ENCODE measurements at regions not wholly inside any gene's neighbourhood (a gene's known extent, or its start where the extent isn't known, plus 50 kb on each side); places are given as distances from the start of the nearest gene placed in this dataset.

DNA sequence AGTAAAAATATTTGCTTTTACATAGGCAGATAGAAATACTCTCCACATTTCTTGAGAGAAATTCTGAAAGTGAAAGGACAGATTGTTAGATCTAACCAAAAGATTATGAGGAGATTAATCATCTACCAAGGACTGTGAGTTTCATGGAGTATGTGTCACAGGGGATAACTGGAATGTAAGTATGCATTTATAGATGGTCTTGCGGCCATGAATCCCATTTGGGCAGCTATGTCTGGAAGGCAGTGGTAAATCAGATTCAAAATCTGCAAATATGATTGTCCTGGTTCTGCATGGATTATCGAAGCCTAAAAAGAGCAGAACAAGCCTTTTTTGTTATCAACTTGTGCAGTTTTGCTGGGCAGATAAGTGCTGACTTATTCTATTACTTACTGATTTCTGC, 293.8 kb downstream of the RFPL4B start:
- no peak overlapping the region for H3K4me3 ChIP-seq (ENCODE audit: low read depth, low read length)
- TF ChIP-seq, protein P1, sequence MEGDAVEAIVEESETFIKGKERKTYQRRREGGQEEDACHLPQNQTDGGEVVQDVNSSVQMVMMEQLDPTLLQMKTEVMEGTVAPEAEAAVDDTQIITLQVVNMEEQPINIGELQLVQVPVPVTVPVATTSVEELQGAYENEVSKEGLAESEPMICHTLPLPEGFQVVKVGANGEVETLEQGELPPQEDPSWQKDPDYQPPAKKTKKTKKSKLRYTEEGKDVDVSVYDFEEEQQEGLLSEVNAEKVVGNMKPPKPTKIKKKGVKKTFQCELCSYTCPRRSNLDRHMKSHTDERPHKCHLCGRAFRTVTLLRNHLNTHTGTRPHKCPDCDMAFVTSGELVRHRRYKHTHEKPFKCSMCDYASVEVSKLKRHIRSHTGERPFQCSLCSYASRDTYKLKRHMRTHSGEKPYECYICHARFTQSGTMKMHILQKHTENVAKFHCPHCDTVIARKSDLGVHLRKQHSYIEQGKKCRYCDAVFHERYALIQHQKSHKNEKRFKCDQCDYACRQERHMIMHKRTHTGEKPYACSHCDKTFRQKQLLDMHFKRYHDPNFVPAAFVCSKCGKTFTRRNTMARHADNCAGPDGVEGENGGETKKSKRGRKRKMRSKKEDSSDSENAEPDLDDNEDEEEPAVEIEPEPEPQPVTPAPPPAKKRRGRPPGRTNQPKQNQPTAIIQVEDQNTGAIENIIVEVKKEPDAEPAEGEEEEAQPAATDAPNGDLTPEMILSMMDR (IDR thresholded peaks at IDR 0.05; ENCODE audit: insufficient read depth, low read depth, low read length): no peak
- peak; percentile 48 for DNase-seq (ENCODE audit: low read depth)

DNA sequence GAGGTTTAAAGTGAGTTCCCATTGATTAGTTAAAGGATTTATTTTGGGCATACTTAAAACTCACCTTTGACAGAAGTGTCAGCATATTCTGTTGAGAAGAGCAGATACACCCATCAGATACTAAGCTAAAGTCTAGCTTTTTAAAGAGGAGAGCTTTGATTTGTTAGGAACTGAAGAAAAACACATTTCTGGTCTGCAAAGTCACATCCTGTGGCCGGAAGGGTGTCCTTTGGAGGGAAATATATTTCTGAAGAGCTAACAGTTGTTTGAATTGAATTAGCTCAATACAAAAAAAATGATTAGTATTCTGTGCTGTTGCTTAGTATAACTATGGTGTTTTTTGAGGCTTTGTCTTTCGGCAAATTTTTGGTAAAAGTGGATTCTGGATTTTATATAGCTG, 302.7 kb downstream of the RFPL4B start:
- no peak for DNase-seq (ENCODE audit: low read depth)
- H3K4me3 ChIP-seq (ENCODE audit: low read depth, low read length): no peak overlapping the region
- TF ChIP-seq, protein P1 (IDR thresholded peaks at IDR 0.05; ENCODE audit: insufficient read depth, low read depth, low read length): no peak

DNA sequence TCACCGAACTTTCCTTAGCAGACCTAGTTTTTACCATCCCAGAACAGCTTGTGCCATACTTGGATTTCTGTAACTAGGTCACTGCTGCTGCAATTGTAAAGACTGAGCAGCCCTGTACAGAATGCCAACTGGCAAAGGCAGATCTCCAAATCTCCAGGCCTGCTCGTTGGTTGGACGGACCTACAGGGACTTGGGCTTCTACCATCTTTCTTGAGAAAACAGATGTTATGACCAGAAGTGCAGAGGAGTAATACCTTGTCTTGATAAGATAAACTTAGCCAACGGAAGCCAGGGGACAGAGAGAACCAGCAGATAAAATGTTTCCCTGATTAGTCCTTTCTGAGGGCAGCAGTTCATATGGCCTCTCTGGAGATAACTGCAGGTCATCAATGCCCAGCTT, 304.1 kb downstream of the RFPL4B start:
- TF ChIP-seq, protein P1 (IDR thresholded peaks at IDR 0.05; ENCODE audit: insufficient read depth, low read depth, low read length): no peak
- no peak for DNase-seq (ENCODE audit: low read depth)
- H3K4me3 ChIP-seq (ENCODE audit: low read depth, low read length): no peak overlapping the region

DNA sequence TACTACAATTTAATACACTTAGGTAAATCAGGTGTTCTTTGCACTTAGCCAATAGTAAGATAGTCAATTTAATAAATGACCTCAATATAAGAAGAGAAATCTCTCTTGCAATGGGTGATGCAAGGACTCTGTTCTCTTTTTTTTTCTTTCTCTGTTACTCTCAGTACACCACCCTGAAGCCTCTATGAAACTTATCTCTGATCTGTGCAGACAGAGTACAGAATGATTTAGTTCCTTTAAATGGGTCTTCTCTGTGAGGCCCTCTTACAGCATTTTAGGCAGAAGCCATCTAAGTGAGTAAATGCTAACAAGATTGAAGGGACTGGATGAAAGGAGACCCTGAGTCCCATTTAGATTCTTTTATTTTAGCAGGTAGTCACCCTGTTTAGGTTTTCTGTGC, 312.8 kb downstream of the RFPL4B start:
- H3K4me3 ChIP-seq (ENCODE audit: low read depth, low read length): no peak overlapping the region
- TF ChIP-seq, protein P1 (IDR thresholded peaks at IDR 0.05; ENCODE audit: insufficient read depth, low read depth, low read length): no peak
- DNase-seq (ENCODE audit: low read depth): no peak

DNA sequence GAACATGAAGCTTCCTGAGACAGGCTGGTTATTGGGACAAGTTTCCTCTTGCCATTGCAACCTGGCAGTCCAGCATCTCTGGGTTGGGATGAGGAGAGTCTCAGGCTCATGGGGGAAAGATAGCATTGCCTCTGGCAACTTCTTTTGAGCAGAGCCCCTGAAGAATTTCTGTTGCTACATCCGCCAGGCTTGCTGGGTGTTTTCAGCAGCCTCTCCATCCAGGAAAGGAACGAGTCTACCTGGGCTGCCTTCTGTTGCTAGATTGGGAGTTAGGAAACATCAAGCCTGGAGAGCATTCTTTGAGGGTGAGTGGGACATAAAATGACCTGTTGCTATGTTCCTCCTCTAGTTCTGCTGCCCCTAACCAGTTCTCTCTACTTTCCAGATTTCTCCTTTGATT, 313.5 kb downstream of the RFPL4B start:
- no peak for DNase-seq (ENCODE audit: low read depth)
- TF ChIP-seq, protein P1 (IDR thresholded peaks at IDR 0.05; ENCODE audit: insufficient read depth, low read depth, low read length): no peak
- H3K4me3 ChIP-seq (ENCODE audit: low read depth, low read length): no peak overlapping the region

DNA sequence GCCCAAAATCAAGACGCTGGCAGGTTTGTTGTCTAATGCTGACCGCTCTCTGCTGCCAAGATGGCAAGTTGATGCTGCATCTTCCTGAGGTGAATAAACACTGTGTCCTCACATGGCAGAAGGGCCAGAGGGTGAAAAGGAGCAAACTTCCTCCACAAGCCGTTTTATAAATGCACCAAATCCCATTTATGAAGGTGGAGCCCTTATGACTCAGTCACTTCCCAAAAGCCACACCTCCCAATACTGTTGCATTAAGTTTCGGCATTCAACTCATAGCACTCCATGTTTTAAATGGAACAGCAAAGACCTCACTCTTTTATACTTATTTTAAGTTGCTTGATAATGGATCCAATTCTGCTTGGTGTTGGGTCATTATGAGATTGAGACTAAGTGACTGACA, 316.6 kb downstream of the RFPL4B start:
- no peak for DNase-seq (ENCODE audit: low read depth)
- TF ChIP-seq, protein P1 (IDR thresholded peaks at IDR 0.05; ENCODE audit: insufficient read depth, low read depth, low read length): no peak
- no peak overlapping the region for H3K4me3 ChIP-seq (ENCODE audit: low read depth, low read length)

DNA sequence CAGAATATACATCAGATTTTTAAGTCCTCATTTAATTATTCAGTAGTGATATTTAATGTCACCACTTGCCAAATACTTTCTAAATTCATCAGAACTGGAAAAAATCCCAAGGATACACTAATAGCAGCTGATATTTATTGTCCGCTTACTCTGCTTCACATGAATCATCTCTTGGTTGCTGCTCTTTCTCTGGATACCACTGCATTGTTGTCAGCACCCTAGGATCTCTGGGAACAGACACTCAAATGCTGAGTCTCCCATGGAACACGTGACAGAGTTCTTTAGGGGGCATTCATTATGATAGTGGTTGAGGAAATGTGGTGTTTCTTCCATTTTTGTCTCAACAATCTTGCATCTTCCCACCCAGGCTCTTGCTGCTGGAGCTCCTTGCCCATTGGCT, 318.0 kb downstream of the RFPL4B start:
- TF ChIP-seq, protein P1 (IDR thresholded peaks at IDR 0.05; ENCODE audit: insufficient read depth, low read depth, low read length): no peak
- no peak for DNase-seq (ENCODE audit: low read depth)

More for the DNA sequence above, 318.0 kb downstream of the RFPL4B start:
- H3K4me3 ChIP-seq (ENCODE audit: low read depth, low read length): no peak overlapping the region

All from fibroblast of villous mesenchyme (primary cell).